Fibroblast of lung (primary cell): ENCODE measurements at regions not wholly inside any gene's neighbourhood (a gene's known extent, or its start where the extent isn't known, plus 50 kb on each side); places are given as distances from the start of the nearest gene placed in this dataset.

Experiments
- DNase-seq, 2 donors: peaks; one replicate each; pipeline versions ENCODE4 v3.0.0 to v3.0.0-alpha.2; 2010; ENCODE audit warnings: low read depth in 2 of 2
- H2AFZ ChIP-seq: 2 replicates; pipeline ENCODE4 v1.5.1; 2012; ENCODE audit warnings: low read length, control low read depth, inconsistent platforms
- H3K27ac ChIP-seq: 2 replicates; pipeline ENCODE4 v1.5.1; 2011; ENCODE audit warnings: low read length, control low read depth; ENCODE audit not compliant: insufficient read depth
- H3K27me3 ChIP-seq: 2 replicates; pipeline ENCODE4 v1.5.1; 2011; ENCODE audit warnings: mild to moderate bottlenecking, low read length; ENCODE audit not compliant: control insufficient read depth, insufficient read depth
- H3K36me3 ChIP-seq: 2 replicates; pipeline ENCODE4 v1.5.1; 2011; ENCODE audit warnings: low read length; ENCODE audit not compliant: control insufficient read depth, insufficient read depth
- H3K4me1 ChIP-seq: 2 replicates; pipeline ENCODE4 v1.5.1; 2011; ENCODE audit warnings: low read length; ENCODE audit not compliant: control insufficient read depth, insufficient read depth; ENCODE audit errors: extremely low read depth
- H3K4me2 ChIP-seq: 2 replicates; pipeline ENCODE4 v1.5.1; 2011; ENCODE audit warnings: low read length, control low read depth; ENCODE audit not compliant: insufficient read depth; ENCODE audit errors: extremely low read depth
- H3K4me3 ChIP-seq, 4 experiments: fragments of 200-600 bp in 1 of 4; sonication (generic) in 1 of 4; replicated peaks in 1 of 4; 2 replicates each; pipeline ENCODE4 v1.5.1; 2011 to 2016; ENCODE audit warnings: low read length in 4 of 4, low read depth in 3 of 4, mild to moderate bottlenecking in 3 of 4, control low read depth in 2 of 4, inconsistent platforms in 1 of 4, mixed read lengths in 1 of 4; ENCODE audit not compliant: insufficient read depth in 1 of 4; ENCODE audit errors: control extremely low read depth in 1 of 4
- H3K79me2 ChIP-seq: 2 replicates; pipeline ENCODE4 v1.5.1; 2012; ENCODE audit warnings: mild to moderate bottlenecking, low read length, inconsistent platforms; ENCODE audit not compliant: control insufficient read depth, insufficient read depth
- H3K9ac ChIP-seq: 2 replicates; pipeline ENCODE4 v1.5.1; 2011; ENCODE audit warnings: mild to moderate bottlenecking, low read length, control low read depth; ENCODE audit not compliant: insufficient read depth
- H3K9me3 ChIP-seq: 2 replicates; pipeline ENCODE4 v1.5.1; 2012; ENCODE audit warnings: low read depth, low read length; ENCODE audit not compliant: control insufficient read depth, insufficient read depth
- H4K20me1 ChIP-seq: 2 replicates; pipeline ENCODE4 v1.5.1; 2011; ENCODE audit warnings: low read length; ENCODE audit not compliant: control insufficient read depth, insufficient read depth; ENCODE audit errors: extremely low read depth
- CTCF ChIP-seq, 2 donors: IDR thresholded peaks in 1 of 2; conservative IDR thresholded peaks in 1 of 2; 1 replicate in 1 of 2; 2 replicates in 1 of 2; pipeline ENCODE4 v1.5.1; 2011 to 2012; ENCODE audit warnings: low read length in 2 of 2, control low read depth in 1 of 2, inconsistent platforms in 1 of 2, low read depth in 1 of 2, mild to moderate bottlenecking in 1 of 2
- EZH2 ChIP-seq: IDR thresholded peaks from 2 replicates; pipeline ENCODE4 v1.5.1; 2012; ENCODE audit warnings: low read length, control low read depth, mild to moderate bottlenecking; ENCODE audit errors: missing control alignments

- H4K20me1 ChIP-seq = no peaks in the 10 kb centered on the region
- no peaks in the 10 kb centered on the region for H3K79me2 ChIP-seq
- no peaks in the 10 kb centered on the region for H3K36me3 ChIP-seq
- H3K9ac ChIP-seq = no peak overlapping the region
- H2AFZ ChIP-seq = no peak overlapping the region
- H3K9me3 ChIP-seq = no peaks in the 10 kb centered on the region
- TF ChIP-seq CTCF (conservative IDR thresholded peaks at IDR 0.05 in 1 of 2, IDR thresholded peaks at IDR 0.05 in 1 of 2; ENCODE audit: low read depth in 1 of 2, low read length in 2 of 2) = no peak
- TF ChIP-seq EZH2 = no peak
- H3K27ac ChIP-seq = no peak overlapping the region
- no peaks in the 10 kb centered on the region for H3K4me1 ChIP-seq
- no peaks in the 10 kb centered on the region for H3K27me3 ChIP-seq
- H3K4me3 ChIP-seq = no peak overlapping the region
- peak in 1 of 2 donors; percentile 7 for DNase-seq
- H3K4me2 ChIP-seq = no peak overlapping the region
Observed at GRCh38 chr2:56014046-56014730, 90.6 kb upstream of the EFEMP1 start.

- H3K4me3 ChIP-seq = no peak overlapping the region
- no peaks in the 10 kb centered on the region for H3K27me3 ChIP-seq
- no peaks in the 10 kb centered on the region for H3K79me2 ChIP-seq
- H2AFZ ChIP-seq = peak overlapping the region; percentile 19
- H3K4me1 ChIP-seq = no peaks in the 10 kb centered on the region
- no peaks in the 10 kb centered on the region for H3K9me3 ChIP-seq
- H3K9ac ChIP-seq = no peak overlapping the region
- no peak overlapping the region for H3K4me2 ChIP-seq
- H3K36me3 ChIP-seq = no peaks in the 10 kb centered on the region
- TF ChIP-seq CTCF (conservative IDR thresholded peaks at IDR 0.05 in 1 of 2, IDR thresholded peaks at IDR 0.05 in 1 of 2; ENCODE audit: low read depth in 1 of 2, low read length in 2 of 2) = no peak
- no peak for TF ChIP-seq EZH2
- H4K20me1 ChIP-seq = no peaks in the 10 kb centered on the region
- H3K27ac ChIP-seq = no peak overlapping the region
- DNase-seq = no peak
Observed at GRCh38 chr2:56015711-56016115, 92.1 kb upstream of the EFEMP1 start.

- H3K9ac ChIP-seq = no peak overlapping the region
- TF ChIP-seq CTCF (conservative IDR thresholded peaks at IDR 0.05 in 1 of 2, IDR thresholded peaks at IDR 0.05 in 1 of 2; ENCODE audit: low read depth in 1 of 2, low read length in 2 of 2) (no peak), EZH2 (no peak)
Observed at GRCh38 chr2:56017784-56018183, 94.2 kb upstream of the EFEMP1 start.

More at GRCh38 chr2:56017784-56018183, 94.2 kb upstream of the EFEMP1 start:
- H4K20me1 ChIP-seq = no peaks in the 10 kb centered on the region
- no peak overlapping the region for H2AFZ ChIP-seq
- no peaks in the 10 kb centered on the region for H3K27me3 ChIP-seq
- H3K4me1 ChIP-seq = no peaks in the 10 kb centered on the region
- no peak overlapping the region for H3K4me2 ChIP-seq
- H3K9me3 ChIP-seq = no peaks in the 10 kb centered on the region
- no peaks in the 10 kb centered on the region for H3K79me2 ChIP-seq
- no peaks in the 10 kb centered on the region for H3K36me3 ChIP-seq
- DNase-seq = no peak
- no peak overlapping the region for H3K4me3 ChIP-seq
- H3K27ac ChIP-seq = no peak overlapping the region
